Renal cortical epithelial cell (primary cell): ENCODE measurements at regions not wholly inside any gene's neighbourhood (a gene's known extent, or its start where the extent isn't known, plus 50 kb on each side); places are given as distances from the start of the nearest gene placed in this dataset.

Source experiments
- DNase-seq: peaks from one replicate; pipeline ENCODE4 v3.0.0-alpha.2; 2011; ENCODE audit warnings: low read depth

- no peak for DNase-seq
Measured at GRCh38 chr2:59012971-59013370, 771.8 kb upstream of the FANCL start.

- DNase-seq, result no peak
Measured at GRCh38 chr2:59012234-59012633, 771.1 kb upstream of the FANCL start.

- no peak for DNase-seq
Measured at GRCh38 chr2:59008950-59009349, 767.8 kb upstream of the FANCL start.

GRCh38 chr2:59005836-59006615, 764.9 kb upstream of the FANCL start:
- no peak for DNase-seq

- DNase-seq, result no peak
Measured at GRCh38 chr2:59004621-59005020, 763.5 kb upstream of the FANCL start.

GRCh38 chr2:59000796-59001195, 759.7 kb upstream of the FANCL start:
- DNase-seq, result no peak

- DNase-seq, result no peak
Measured at GRCh38 chr2:58992062-58992706, 751.1 kb upstream of the FANCL start.

GRCh38 chr2:58991357-58991756, 750.2 kb upstream of the FANCL start:
- no peak for DNase-seq

GRCh38 chr2:58985541-58985940, 744.4 kb upstream of the FANCL start:
- no peak for DNase-seq

GRCh38 chr2:58984731-58985130, 743.6 kb upstream of the FANCL start:
- no peak for DNase-seq

GRCh38 chr2:58983111-58983510, 742.0 kb upstream of the FANCL start:
- no peak for DNase-seq

GRCh38 chr2:58981237-58981636, 740.1 kb upstream of the FANCL start:
- DNase-seq, result no peak

GRCh38 chr2:58976375-58977071, 735.4 kb upstream of the FANCL start:
- peak; percentile 45 for DNase-seq

GRCh38 chr2:58974881-58975280, 733.8 kb upstream of the FANCL start:
- DNase-seq, result no peak

GRCh38 chr2:58974426-58974825, 733.3 kb upstream of the FANCL start:
- no peak for DNase-seq

- DNase-seq, result peak; percentile 44
Measured at GRCh38 chr2:58973811-58974281, 732.7 kb upstream of the FANCL start.

- no peak for DNase-seq
Measured at GRCh38 chr2:58972737-58973136, 731.6 kb upstream of the FANCL start.

GRCh38 chr2:58971511-58972360, 730.6 kb upstream of the FANCL start:
- peak; percentile 4 for DNase-seq

GRCh38 chr2:58970365-58970764, 729.2 kb upstream of the FANCL start:
- DNase-seq, result no peak

GRCh38 chr2:58968885-58969284, 727.8 kb upstream of the FANCL start:
- DNase-seq, result no peak

- DNase-seq, result no peak
Measured at GRCh38 chr2:58967736-58968135, 726.6 kb upstream of the FANCL start.

- no peak for DNase-seq
Measured at GRCh38 chr2:58965602-58966001, 724.5 kb upstream of the FANCL start.
